GM18508 (cell line): ENCODE measurements at regions not wholly inside any gene's neighbourhood (a gene's known extent, or its start where the extent isn't known, plus 50 kb on each side); places are given as distances from the start of the nearest gene placed in this dataset.
"Not testable (repeated sequence)": the region's sequence is repeated elsewhere in the genome, so short reads cannot be mapped to it uniquely, and the experiment has no call there.

Experiments
- ATAC-seq: cut with Tn5 transposase; IDR thresholded peaks from one replicate; pipeline ENCODE4 v1.9.1; 2021; ENCODE audit warnings: moderate number of reproducible peaks; ENCODE audit not compliant: insufficient read depth, unreplicated experiment

DNA sequence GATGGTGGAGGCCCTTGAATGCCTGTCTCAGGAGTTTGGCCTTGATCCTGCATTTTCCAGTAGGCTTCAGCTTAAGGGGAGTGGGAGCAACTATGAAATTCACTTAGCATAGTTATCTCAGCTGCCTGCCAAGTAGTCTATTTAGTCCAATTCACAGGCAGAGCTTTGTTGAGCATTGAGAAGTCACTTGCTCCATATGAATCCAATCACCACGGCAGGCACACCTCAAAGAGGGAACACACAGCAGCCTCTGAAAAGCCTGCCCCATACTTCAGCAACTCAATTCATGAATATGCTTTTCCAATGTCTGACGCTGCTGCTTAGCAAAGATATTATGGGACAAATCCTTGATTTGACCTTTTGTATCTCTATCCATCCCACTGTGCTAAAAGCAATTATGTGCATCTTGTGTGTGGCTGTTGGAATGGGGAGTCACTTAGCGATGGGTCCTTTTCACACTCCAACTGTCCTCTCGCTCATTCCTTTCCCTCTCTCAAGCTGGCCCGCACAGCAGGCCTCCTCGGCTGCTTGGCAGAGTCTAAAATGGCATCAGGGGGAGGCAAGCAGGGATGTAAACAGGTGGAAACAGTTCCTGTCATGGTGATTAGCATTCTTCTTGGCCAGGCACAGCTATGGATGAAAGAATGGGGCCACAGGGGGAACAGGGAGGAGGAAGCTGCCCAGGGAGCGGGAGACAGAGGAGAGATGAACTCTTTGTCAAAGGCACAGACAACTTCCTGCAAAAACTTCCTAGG, 56.0 kb upstream of the LRPPRC start:
- no peak for ATAC-seq

GRCh38 chr2:44052584-44052983, 56.8 kb upstream of the LRPPRC start:
- ATAC-seq: no peak

DNA sequence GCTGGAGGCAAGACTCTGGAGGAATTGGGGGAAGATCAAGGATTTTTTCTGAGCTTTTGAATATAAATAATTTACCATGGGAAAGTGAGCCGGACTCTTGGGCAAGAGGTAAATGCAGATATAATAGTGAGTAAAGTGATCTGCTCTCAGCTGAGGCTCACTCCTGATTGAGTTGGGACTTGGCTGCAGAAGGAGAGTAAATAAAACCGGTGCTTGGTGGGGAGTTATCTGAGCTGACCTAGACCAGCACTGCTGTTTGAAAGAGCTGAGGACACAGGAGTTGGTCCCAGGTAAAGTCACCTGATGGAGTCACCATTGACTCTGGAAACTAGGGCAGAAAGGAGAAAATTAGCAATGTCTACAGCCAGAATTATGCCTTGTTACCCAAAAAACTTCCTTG, 57.3 kb upstream of the LRPPRC start:
- no peak for ATAC-seq

DNA sequence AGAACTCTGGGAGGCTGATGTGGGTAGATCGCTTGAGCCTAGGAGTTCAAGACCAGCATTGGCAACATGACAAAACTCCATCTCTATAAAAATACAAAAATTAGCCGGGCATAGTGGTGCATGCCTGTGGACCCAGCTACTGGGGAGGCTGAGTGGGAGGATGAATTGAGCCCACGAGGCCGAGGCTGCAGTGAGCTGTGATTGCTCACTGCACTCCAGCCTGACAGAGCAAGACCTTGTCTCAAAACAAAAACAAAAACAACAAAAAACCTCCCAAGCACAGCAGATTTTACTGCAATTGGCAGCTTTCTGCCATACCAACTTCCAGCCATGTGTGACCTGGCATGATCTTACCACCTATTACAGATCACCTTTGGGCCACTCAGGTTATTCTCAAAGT, 57.7 kb upstream of the LRPPRC start:
- no peak for ATAC-seq

DNA sequence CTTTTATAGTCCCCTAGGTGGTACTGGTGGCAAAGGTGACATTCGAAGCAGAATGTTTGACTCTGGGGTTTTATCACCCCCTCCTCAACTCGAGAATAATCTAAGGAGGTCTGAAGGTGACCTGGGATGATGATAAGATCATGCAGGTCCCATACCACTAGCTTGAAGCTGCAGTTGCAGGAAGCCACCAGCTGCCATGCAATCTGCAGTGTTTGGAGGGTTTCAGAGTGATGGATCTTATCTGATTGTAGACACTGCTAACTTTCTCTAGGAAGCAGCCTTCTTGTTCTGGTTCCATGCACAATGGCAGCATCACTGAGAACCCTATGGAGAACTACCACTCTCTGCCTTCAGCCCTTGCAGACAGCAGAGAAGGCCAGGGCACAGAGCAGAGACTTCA, 59.4 kb upstream of the LRPPRC start:
- ATAC-seq: no peak

DNA sequence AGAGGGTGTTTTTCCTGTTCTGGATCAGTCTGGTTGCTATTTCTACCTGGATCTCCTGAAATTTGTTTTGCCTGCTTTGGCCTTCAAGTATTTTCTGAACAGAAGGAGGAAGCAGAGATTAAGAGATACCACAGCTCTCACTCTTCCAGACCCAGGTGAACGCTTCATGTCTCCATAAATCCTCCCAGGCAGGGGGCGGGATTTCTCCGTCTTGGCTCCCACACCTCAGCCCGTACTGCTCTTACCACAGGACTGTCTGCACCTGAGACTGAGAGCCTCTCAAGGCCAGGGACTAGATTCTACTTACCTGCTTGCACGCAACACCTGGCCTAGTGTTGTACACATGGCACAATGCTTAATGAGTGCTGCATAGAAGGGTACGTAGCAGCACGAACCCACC, 59.9 kb upstream of the LRPPRC start:
- ATAC-seq: no peak

DNA sequence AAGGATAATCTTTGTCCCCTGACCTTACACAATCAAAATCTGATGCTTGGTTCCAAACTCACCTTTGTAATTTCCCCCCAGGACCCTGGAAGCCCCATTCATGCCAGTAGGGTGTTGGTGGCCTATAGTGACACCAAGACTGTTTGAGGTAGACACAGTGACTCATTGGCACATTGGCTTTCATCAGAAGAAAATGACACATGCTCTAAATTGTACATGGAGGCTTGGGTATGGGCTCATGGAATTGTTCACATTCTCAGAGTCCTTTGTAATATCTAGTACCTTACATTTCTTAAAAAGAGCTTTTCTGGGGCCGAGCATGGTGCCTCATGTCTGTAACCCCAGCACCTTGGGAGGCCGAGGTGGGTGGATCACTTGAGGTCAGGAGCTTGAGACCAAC, 61.2 kb upstream of the LRPPRC start:
- ATAC-seq: no peak

DNA sequence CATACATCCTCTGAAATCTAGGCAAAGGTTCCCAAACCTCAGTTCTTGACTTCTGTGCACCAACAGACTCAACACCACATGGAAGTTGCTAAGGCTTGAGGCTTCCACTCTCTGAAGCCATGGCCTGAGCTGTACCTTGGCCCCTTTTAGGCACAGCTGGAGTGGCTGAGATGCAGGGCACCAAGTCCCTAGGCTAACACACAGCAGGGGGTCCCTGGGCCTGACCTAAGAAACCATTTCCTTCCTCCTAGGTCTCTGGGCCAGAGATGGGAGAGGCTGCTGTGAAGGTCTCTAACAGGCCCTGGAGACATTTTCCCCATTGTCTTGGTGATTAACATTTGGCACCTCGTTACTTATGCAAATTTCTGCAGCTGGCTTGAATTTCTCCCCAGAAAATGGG, 64.5 kb upstream of the LRPPRC start:
- not testable (repeated sequence) for ATAC-seq

GRCh38 chr2:44060990-44061389, 65.2 kb upstream of the LRPPRC start:
- no peak for ATAC-seq

DNA sequence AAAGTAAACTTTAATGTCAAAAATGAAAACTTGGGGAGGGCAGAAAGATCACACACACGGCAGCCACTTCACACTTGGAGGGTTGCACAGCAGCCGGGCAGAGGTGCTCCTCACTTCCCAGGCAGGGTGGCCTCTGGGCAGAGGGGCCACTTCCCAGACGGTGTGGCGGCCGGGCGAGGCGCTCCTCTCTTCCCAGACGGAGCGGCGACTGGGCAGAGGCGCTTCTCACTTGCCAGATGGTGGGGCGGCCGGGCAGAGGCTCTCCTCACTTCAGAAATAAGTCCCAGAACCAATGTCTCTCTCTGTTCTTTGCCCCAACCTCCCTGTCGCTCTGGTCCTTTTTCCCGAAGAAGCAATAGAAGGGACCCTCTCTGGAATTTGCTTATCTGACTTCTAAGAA, 65.7 kb upstream of the LRPPRC start:
- ATAC-seq: no peak

GRCh38 chr2:44061876-44062275, 66.1 kb upstream of the LRPPRC start:
- ATAC-seq: no peak

DNA sequence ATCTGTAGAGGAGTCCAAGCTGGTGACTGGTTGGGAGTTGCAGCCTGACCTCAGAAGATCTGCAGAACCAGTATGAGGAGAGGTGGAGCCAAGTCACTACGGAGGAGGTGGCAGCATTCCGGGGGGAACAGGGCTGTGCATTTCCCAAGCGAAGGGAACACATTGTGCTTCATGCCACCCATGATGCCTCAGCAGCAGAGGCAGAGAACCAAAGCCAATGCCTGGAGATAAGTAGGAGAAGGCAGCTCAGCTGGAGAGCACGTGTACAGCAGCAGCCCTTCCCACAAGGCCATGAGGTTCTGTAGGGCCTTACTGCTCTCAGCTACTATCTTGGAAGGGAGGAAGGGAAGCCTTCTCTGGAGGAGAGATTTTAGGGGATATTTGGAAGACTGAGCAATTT, 67.2 kb upstream of the LRPPRC start:
- ATAC-seq: no peak

- ATAC-seq: not testable (repeated sequence)
Measured at GRCh38 chr2:44064281-44064680, 68.5 kb upstream of the LRPPRC start.

DNA sequence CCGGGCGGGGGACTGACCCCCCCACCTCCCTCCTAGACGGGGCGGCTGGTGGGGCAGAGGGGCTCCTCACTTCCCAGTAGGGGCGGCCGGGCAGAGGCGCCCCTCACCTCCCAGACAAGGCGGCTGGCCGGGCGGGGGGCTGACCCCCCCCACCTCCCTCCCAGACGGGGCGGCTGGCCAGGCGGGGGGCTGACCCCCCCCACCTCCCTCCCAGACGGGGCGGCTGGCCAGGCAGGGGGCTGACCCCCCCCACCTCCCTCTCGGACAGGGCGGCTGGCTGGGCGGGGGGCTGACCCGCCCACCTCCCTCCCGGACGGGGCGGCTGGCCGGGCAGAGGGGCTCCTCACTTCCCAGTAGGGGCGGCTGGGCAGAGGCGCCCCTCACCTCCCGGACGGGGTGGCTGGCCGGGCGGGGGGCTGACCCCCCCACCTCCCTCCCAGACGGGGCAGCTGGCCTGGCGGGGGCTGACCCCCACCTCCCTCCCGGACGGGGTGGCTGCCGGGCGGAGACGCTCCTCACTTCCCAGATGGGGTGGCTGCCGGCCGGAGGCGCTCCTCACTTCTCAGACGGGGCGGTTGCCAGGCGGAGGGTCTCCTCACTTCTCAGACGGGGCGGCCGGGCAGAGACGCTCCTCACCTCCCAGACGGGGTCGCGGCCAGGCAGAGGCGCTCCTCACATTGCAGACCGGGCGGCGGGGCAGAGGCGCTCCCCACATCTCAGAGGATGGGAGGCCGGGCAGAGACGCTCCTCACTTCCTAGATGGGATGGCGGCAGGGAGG, 71.4 kb upstream of the LRPPRC start:
- not testable (repeated sequence) for ATAC-seq

DNA sequence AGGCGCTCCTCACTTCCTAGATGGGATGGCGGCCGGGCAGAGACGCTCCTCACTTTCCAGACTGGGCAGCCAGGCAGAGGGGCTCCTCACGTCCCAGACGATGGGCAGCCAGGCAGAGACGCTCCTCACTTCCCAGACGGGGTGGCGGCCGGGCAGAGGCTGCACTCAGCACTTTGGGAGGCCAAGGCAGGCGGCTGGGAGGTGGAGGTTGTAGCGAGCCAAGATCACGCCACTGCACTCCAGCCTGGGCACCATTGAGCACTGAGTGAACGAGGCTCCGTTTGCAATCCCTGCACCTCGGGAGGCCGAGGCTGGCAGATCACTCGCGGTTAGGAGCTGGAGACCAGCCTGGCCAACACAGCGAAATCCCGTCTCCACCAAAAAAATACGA, 72.0 kb upstream of the LRPPRC start:
- not testable (repeated sequence) for ATAC-seq

- no peak for ATAC-seq
Measured at GRCh38 chr2:44071454-44072046, 75.8 kb upstream of the LRPPRC start.

DNA sequence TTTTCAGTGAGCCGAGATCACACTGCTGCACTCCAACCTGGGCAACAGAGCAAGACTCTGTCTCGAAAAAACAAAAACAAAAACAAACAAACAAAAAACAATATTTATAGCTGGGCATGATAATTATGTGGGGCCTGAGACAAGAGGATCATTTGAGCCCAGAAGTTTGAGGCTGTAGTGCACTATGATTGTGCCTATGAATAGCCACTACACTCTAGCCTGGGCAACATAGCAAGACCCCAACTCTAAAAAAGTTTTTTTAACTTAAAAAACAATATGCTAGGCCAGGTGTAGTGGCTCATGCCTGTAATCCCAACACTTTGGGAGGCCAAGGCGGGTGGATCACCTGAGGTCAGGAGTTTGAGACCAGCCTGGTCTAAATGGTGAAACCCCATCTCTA, 77.9 kb upstream of the LRPPRC start:
- ATAC-seq: not testable (repeated sequence)

DNA sequence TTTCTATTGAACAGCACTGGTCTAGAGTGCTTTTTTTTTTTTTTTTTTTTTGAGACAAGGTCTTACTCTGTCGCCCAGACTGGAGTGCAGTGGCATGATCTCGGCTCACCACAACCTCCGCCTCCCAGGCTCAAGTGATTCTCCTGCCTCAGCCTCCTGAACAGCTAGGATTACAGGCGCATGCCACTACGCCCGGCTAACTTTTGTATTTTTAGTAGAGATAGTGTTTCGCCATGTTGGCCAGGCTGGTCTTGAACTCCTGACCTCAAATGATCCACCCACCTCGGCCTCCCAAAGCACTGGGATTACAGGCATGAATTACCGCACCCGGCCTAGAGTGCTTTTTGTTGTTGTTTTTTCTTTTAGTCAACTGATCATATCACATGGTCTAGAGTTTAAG, 79.0 kb upstream of the LRPPRC start:
- ATAC-seq: not testable (repeated sequence)

DNA sequence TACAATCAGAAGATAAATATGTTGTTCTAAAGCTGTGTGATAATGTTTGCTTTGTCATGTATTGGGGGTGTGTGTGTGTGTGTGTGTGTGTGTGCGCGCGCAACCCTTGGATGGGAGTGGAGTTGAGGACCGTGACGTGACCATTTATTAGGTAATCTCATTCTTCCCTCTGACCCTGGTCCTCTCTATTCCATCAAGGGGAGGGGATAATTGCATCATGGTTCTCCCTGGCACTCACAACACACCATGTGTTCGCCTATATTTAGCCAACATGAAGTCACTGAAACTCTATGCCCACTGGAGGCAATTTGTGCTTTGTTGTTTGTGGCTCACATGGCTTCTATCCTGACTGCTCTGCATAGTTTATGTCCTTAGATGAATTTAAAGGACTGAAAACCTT, 79.8 kb upstream of the LRPPRC start:
- no peak for ATAC-seq

DNA sequence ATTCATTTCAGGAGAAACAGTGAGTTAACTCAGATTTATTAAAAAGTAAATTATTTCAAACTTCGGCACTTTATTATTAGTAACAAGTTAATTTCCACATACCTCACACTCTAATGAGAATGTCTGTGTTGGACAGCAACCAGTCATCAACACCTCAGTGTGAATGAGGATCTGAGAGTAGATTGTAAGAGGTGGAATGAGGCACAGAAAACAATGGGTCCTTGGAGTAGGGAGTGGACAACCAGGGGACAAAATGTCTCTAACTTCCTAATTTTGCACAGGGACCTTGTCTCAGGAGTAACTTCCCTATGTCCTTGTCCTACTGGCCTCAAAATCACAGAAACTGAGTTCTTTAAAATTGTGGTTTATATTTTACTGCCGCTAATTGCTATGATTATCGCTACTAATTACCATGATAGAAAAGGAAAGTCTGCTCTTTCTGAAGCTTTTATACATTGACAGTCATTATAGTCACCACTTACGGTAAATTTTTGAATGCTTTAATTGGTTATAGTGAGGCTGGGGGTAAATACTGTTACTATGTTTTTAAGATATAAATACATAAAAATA, 82.2 kb upstream of the LRPPRC start:
- no peak for ATAC-seq

DNA sequence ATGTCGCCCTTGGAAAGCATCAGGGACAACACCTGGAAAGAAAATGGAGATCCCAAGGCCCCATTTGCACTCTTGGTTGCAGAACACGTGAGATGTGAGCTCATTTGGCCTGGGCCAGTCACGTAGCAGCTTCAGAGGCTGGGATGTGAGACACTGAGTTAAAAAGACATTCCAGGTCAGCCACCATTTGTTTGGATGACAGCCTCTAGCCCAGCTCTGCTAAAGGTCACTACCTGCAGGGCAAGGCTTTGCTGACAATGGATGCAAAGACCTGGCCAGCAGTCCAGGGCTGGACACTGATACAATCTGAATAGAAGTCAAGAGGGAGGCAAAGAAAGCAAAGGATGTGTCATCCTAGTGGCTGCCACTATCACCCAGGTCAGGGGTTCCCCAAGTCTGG, 83.9 kb upstream of the LRPPRC start:
- ATAC-seq: no peak
